ENCODE measurements at regions not wholly inside any gene's neighbourhood (a gene's known extent, or its start where the extent isn't known, plus 50 kb on each side); places are given as distances from the start of the nearest gene placed in this dataset.

GRCh38 chr4:22881411-22881810 lies 188.7 kb downstream of the GBA3 start:
- no peaks in the 10 kb centered on the region for H3K36me3 ChIP-seq (replicated peaks in 1 of 2; ENCODE audit: control insufficient read depth in 1 of 2, insufficient read depth in 2 of 2, low read length in 2 of 2)
- DNase-seq (ENCODE audit: low spot score) (no peak), ATAC-seq (no peak), FAIRE-seq (no peak)
- H3K27ac ChIP-seq (ENCODE audit: extremely low read length, insufficient read depth, low read length), result no peak overlapping the region
- in situ Hi-C loops (cut with HindIII; ENCODE audit: extremely low pct_ligation_motif_present, low pct_unique_long_range_greater_than_20kb), result no loop called here
- POLR2A ChIA-PET, result no interaction called here
- no peaks in the 10 kb centered on the region for H3K9me3 ChIP-seq (ENCODE audit: low read length)
- intact Hi-C loops (cut with micrococcal nuclease; ENCODE audit: unreplicated experiment), result no loop called here
- H3K4me1 ChIP-seq (ENCODE audit: insufficient read depth, low read length), result no peaks in the 10 kb centered on the region
- H3K4me2 ChIP-seq (ENCODE audit: low read depth, low read length), result no peak overlapping the region
- H4K20me1 ChIP-seq (ENCODE audit: insufficient read depth, low read length), result no peaks in the 10 kb centered on the region
- H3K4me3 ChIP-seq (replicated peaks in 1 of 3; ENCODE audit: insufficient read depth in 1 of 3, low read depth in 2 of 3, low read length in 3 of 3), result no peak overlapping the region
- H3K79me2 ChIP-seq (ENCODE audit: insufficient read depth, low read length), result no peaks in the 10 kb centered on the region
- TF ChIP-seq SKI (IDR thresholded peaks at IDR 0.05; ENCODE audit: partially characterized antibody) (no peak), POLR2AphosphoS2 (IDR thresholded peaks at IDR 0.05; ENCODE audit: low read depth, low read length) (no peak), HINFP (CRISPR knock-in tag; IDR thresholded peaks at IDR 0.05; ENCODE audit: low read depth) (no peak), SMC3 (IDR thresholded peaks at IDR 0.05; ENCODE audit: low read length) (no peak), PHB2 (IDR thresholded peaks at IDR 0.05; ENCODE audit: partially characterized antibody) (no peak), MTERF4 (CRISPR knock-in tag; IDR thresholded peaks at IDR 0.05) (no peak), ELK4 (CRISPR knock-in tag; IDR thresholded peaks at IDR 0.05; ENCODE audit: borderline replicate concordance) (no peak), ZNF577 (CRISPR knock-in tag; IDR thresholded peaks at IDR 0.05; ENCODE audit: borderline replicate concordance, low read depth) (no peak)
- no TSS peak for BruUV-seq (replicated peaks)
- no peak overlapping the region for H2AFZ ChIP-seq (ENCODE audit: low read length)
- H3K27me3 ChIP-seq (ENCODE audit: control insufficient read depth in 1 of 2, insufficient read depth in 2 of 2, low read length in 2 of 2), result no peaks in the 10 kb centered on the region
- CTCF ChIA-PET (ENCODE audit: low intra/inter-chr PET ratio, low total read pairs), result no interaction called here
- no peak overlapping the region for H3K9ac ChIP-seq (ENCODE audit: insufficient read depth, low read depth, low read length)

Data from HepG2 (cell line).